Lower leg skin (tissue), 3 donors: ENCODE measurements at regions not wholly inside any gene's neighbourhood (a gene's known extent, or its start where the extent isn't known, plus 50 kb on each side); places are given as distances from the start of the nearest gene placed in this dataset.

Experiments used
- CTCF ChIP-seq, 3 donors: fragments of 450-650 bp; IDR thresholded peaks; one replicate each; pipeline ENCODE4 v1.5.1; 2016; ENCODE audit warnings: antibody characterized with exemption in 3 of 3, mild to moderate bottlenecking in 3 of 3, moderate library complexity in 2 of 3
- POLR2A ChIP-seq, 2 donors: fragments of 450-650 bp; IDR thresholded peaks; one replicate each; pipeline ENCODE4 v1.6.1; 2016 to 2017; ENCODE audit warnings: antibody characterized with exemption in 2 of 2, mild to moderate bottlenecking in 1 of 2, moderate library complexity in 1 of 2

GRCh38 chr15:98447069-98447468 lies 201.3 kb upstream of the IGF1R start:
- TF ChIP-seq CTCF (IDR thresholded peaks at IDR 0.05) (no peak), POLR2A (IDR thresholded peaks at IDR 0.05) (no peak)
